WERI-Rb-1 (cell line): ENCODE measurements at regions not wholly inside any gene's neighbourhood (a gene's known extent, or its start where the extent isn't known, plus 50 kb on each side); places are given as distances from the start of the nearest gene placed in this dataset.

Experiments used
- DNase-seq: peaks from one replicate; pipeline ENCODE4 v3.0.0-alpha.2; 2020
- H3K27ac ChIP-seq: fragments of 250-450 bp; sonication (Bioruptor Pico); 2 replicates; pipeline ENCODE4 v1.5.1; 2020; ENCODE audit warnings: mild to moderate bottlenecking, moderate library complexity
- H3K27me3 ChIP-seq: fragments of 250-450 bp; sonication (Bioruptor Pico); 2 replicates; pipeline ENCODE4 v1.5.1; 2021; ENCODE audit warnings: mild to moderate bottlenecking, low read depth, moderate library complexity; ENCODE audit not compliant: insufficient read depth, severe bottlenecking
- H3K36me3 ChIP-seq: fragments of 250-450 bp; sonication (Bioruptor Pico); 2 replicates; pipeline ENCODE4 v1.5.1; 2020; ENCODE audit warnings: mild to moderate bottlenecking, moderate library complexity
- H3K4me3 ChIP-seq: 2 replicates; pipeline ENCODE4 v1.5.1; 2011; ENCODE audit warnings: low read depth, mild to moderate bottlenecking, control low read depth, low read length
- H3K9me3 ChIP-seq: fragments of 250-450 bp; sonication (Bioruptor Pico); 2 replicates; pipeline ENCODE4 v1.5.1; 2021; ENCODE audit warnings: mild to moderate bottlenecking, moderate library complexity; ENCODE audit not compliant: severe bottlenecking
- TF ChIP-seq, protein P1 (sequence below): IDR thresholded peaks from 2 replicates; pipeline ENCODE4 v1.5.1; 2011; ENCODE audit warnings: low read depth, mild to moderate bottlenecking, control low read depth, inconsistent platforms, low read length

DNA sequence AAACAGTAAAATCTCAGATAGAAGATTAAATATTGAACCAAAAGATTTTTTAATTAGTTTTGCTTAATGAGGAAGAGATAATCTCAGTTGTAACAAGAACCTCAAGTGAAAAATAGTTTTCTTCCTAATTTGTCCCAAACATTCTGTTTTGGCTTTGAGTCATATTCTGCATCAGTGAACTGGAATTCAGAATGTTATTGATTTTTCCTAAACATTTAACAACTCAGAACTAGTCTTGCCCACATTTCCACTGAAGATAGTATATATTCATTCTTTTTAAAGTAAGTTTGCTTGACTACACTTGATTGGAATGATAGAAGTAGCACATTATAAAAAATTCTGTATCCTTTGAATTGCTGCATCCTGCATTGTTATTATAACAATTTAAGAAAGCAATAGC is 85.7 kb upstream of the UGP2 start:
- TF ChIP-seq, protein P1, sequence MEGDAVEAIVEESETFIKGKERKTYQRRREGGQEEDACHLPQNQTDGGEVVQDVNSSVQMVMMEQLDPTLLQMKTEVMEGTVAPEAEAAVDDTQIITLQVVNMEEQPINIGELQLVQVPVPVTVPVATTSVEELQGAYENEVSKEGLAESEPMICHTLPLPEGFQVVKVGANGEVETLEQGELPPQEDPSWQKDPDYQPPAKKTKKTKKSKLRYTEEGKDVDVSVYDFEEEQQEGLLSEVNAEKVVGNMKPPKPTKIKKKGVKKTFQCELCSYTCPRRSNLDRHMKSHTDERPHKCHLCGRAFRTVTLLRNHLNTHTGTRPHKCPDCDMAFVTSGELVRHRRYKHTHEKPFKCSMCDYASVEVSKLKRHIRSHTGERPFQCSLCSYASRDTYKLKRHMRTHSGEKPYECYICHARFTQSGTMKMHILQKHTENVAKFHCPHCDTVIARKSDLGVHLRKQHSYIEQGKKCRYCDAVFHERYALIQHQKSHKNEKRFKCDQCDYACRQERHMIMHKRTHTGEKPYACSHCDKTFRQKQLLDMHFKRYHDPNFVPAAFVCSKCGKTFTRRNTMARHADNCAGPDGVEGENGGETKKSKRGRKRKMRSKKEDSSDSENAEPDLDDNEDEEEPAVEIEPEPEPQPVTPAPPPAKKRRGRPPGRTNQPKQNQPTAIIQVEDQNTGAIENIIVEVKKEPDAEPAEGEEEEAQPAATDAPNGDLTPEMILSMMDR: no peak
- Histone ChIP-seq H3K27ac (no peak overlapping the region), H3K4me3 (no peak overlapping the region), H3K36me3 (no peaks in the 10 kb centered on the region), H3K27me3 (no peaks in the 10 kb centered on the region), H3K9me3 (no peaks in the 10 kb centered on the region)
- DNase-seq: no peak

DNA sequence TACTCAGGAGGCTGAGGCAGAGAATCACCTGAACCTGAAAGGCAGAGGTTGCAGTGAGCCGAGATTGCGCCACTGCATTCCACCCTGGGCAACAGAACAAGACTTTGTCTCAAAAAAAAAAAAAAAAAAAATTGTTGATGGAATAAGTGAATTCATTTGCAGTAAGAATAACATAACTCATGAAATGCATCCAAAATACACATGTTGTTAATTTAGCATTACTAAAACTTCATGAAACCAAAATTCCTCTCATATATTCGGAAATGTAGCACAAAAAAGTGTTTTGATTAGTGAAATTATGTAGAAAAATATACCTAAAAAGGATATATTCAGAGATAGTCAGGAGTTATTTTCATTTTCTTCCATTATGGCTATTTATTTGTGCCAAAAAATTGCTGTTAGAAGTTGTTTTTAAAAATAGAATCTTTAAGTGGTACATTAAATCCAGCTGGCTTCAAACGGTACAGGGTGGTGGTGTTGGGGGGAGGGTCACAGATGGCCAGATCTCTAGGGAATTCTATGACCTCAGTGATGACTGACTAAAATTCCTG is 78.2 kb upstream of the UGP2 start:
- TF ChIP-seq, protein P1: no peak
- Histone ChIP-seq H3K27ac (no peak overlapping the region), H3K4me3 (no peak overlapping the region), H3K36me3 (no peaks in the 10 kb centered on the region), H3K9me3 (no peaks in the 10 kb centered on the region), H3K27me3 (no peaks in the 10 kb centered on the region)
- no peak for DNase-seq

DNA sequence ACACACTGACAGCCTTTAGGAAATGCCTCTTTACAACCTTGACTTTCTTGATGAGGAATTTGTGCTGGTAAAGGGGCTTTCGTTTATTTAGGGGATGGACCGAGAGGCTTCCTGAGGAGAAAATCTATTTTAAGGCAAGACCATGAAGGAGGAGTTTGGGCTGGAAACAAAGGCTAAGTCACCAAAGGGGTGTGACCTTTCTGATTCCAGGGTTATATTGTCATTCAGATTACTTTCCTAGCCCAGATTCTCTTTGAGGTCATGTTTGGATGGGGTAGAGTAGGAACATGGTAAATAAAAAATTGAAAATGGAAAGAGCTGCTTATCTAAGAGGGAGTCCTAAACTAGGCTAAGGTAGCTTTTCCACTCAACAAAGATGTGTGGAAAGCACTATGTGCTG is 77.1 kb upstream of the UGP2 start:
- Histone ChIP-seq H3K4me3 (no peak overlapping the region), H3K27ac (no peak overlapping the region)
- TF ChIP-seq, protein P1: no peak

DNA sequence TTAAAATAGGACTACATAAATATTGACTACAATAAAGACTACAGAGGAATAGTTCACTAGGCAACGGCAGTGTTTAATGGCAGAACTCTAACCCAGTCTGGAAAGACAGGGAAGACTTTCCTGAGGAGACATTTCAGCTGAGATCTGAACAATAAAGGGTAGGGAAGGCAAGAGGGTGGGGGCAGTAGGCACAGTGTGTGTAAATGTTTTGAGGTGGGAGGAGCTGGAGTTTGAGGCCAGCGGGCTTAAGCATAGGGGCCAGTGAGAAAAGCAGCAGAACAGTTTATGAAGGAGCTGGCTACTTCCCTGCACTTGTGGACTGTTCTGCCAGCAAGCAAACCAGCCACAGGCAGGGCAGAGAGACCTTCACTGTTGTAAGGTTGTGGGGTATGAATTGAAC is 76.6 kb upstream of the UGP2 start:
- no peaks in the 10 kb centered on the region for H3K36me3 ChIP-seq
- no peaks in the 10 kb centered on the region for H3K9me3 ChIP-seq
- TF ChIP-seq, protein P1: no peak
- H3K27ac ChIP-seq: no peak overlapping the region
- no peak for DNase-seq
- H3K4me3 ChIP-seq: no peak overlapping the region
- no peaks in the 10 kb centered on the region for H3K27me3 ChIP-seq

More for the DNA sequence above, 77.1 kb upstream of the UGP2 start:
- Histone ChIP-seq H3K36me3 (no peaks in the 10 kb centered on the region), H3K27me3 (no peaks in the 10 kb centered on the region), H3K9me3 (no peaks in the 10 kb centered on the region)
- no peak for DNase-seq

DNA sequence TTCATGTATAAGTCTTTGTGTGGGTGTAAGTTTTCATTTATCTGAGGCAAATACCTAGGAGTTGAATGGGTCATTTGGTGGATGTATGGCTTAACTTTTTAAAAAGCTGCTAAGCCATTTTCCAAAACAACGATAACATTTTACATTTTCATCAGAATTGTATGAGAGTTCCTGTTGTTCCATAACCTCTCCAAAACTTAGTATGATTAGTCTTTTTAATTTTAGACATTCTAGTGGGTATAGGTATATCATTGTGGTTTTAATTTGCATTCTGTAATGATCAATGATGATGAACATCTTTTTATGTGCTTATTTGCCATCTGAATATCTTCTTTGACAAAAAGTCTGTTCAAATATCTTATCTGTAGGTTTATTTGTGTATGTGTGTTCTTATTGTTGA is 74.4 kb upstream of the UGP2 start:
- no peaks in the 10 kb centered on the region for H3K9me3 ChIP-seq
- H3K27me3 ChIP-seq: no peaks in the 10 kb centered on the region
- TF ChIP-seq, protein P1: no peak
- H3K4me3 ChIP-seq: no peak overlapping the region
- no peak overlapping the region for H3K27ac ChIP-seq
- no peaks in the 10 kb centered on the region for H3K36me3 ChIP-seq
- DNase-seq: no peak

DNA sequence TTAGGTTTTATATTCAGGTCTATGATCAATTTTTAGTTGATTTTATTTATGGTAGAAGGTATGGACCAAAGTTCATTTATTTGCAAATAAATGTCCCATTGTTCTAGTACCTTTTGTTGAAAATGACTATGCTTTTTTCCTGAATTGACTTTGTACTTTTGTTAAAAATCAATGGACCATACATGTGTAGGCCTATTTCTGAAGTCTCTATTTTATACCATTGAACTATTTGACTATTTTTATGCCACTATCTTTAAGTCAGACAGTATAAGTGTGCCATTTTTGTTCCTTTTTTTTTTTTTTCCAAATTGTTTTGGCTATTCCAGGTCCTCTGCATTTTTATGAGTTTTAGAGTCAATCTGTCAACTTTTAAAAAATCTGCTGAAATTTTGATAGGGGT is 73.6 kb upstream of the UGP2 start:
- H3K27ac ChIP-seq: no peak overlapping the region
- DNase-seq: no peak
- no peaks in the 10 kb centered on the region for H3K9me3 ChIP-seq
- H3K36me3 ChIP-seq: no peaks in the 10 kb centered on the region
- H3K27me3 ChIP-seq: no peaks in the 10 kb centered on the region
- no peak overlapping the region for H3K4me3 ChIP-seq
- TF ChIP-seq, protein P1: no peak
